HFFc6 (cell line): ENCODE measurements at regions not wholly inside any gene's neighbourhood (a gene's known extent, or its start where the extent isn't known, plus 50 kb on each side); places are given as distances from the start of the nearest gene placed in this dataset.
"Not testable (repeated sequence)": the region's sequence is repeated elsewhere in the genome, so short reads cannot be mapped to it uniquely, and the experiment has no call there.

ENCODE experiments used
- DNase-seq: peaks from one replicate; pipeline ENCODE4 v3.0.0-alpha.2; 2018
- H3K27ac Mint-ChIP-seq: 2 replicates; pipeline ENCODE4 v1.8.0; 2020; ENCODE audit warnings: mild to moderate bottlenecking, mixed read lengths
- H3K27me3 Mint-ChIP-seq: 2 replicates; pipeline ENCODE4 v1.8.0; 2021; ENCODE audit warnings: mild to moderate bottlenecking, moderate library complexity, mixed read lengths; ENCODE audit not compliant: insufficient read depth
- H3K36me3 Mint-ChIP-seq: 2 replicates; pipeline ENCODE4 v1.8.0; 2021; ENCODE audit warnings: low read depth, mixed read lengths
- H3K4me1 Mint-ChIP-seq: 2 replicates; pipeline ENCODE4 v1.8.0; 2020; ENCODE audit warnings: low read depth, mixed read lengths
- H3K4me3 Mint-ChIP-seq: 2 replicates; pipeline ENCODE4 v1.8.0; 2020; ENCODE audit warnings: mild to moderate bottlenecking, moderate library complexity, mixed read lengths
- H3K9me3 Mint-ChIP-seq: 2 replicates; pipeline ENCODE4 v1.8.0; 2020; ENCODE audit warnings: mild to moderate bottlenecking, mixed read lengths
- CTCF ChIP-seq: fragments of 200-600 bp; sonication (generic); IDR thresholded peaks from 2 replicates; pipeline ENCODE4 v1.5.0; 2021; ENCODE audit warnings: antibody characterized with exemption, mild to moderate bottlenecking

GRCh38 chr18:76602191-76602590 lies 107.1 kb upstream of the ZNF516 start:
- no peak for TF ChIP-seq CTCF
- H3K4me1 Mint-ChIP-seq: no peaks in the 10 kb centered on the region; the same call in 1 of the 2 replicates
- no peaks in the 10 kb centered on the region for H3K36me3 Mint-ChIP-seq
- H3K4me3 Mint-ChIP-seq: no peak overlapping the region
- no peak overlapping the region for H3K27ac Mint-ChIP-seq
- H3K27me3 Mint-ChIP-seq: peaks cover 6% of the 10 kb centered on the region; the same call in 1 of the 2 replicates
- no peaks in the 10 kb centered on the region for H3K9me3 Mint-ChIP-seq
- no peak for DNase-seq

GRCh38 chr18:76600076-76600475 lies 105.0 kb upstream of the ZNF516 start:
- H3K27ac Mint-ChIP-seq, H3K36me3 Mint-ChIP-seq, H3K4me3 Mint-ChIP-seq, H3K27me3 Mint-ChIP-seq, H3K4me1 Mint-ChIP-seq, H3K9me3 Mint-ChIP-seq, DNase-seq: not testable (repeated sequence)

GRCh38 chr18:76594966-76595365 lies 99.9 kb upstream of the ZNF516 start:
- H3K4me3 Mint-ChIP-seq: no peak overlapping the region
- TF ChIP-seq CTCF: no peak
- DNase-seq: no peak
- H3K27me3 Mint-ChIP-seq: peaks cover 26% of the 10 kb centered on the region
- no peaks in the 10 kb centered on the region for H3K4me1 Mint-ChIP-seq
- no peaks in the 10 kb centered on the region for H3K36me3 Mint-ChIP-seq
- no peak overlapping the region for H3K27ac Mint-ChIP-seq
- no peaks in the 10 kb centered on the region for H3K9me3 Mint-ChIP-seq

- H3K9me3 Mint-ChIP-seq: no peaks in the 10 kb centered on the region
- peaks cover 27% of the 10 kb centered on the region for H3K27me3 Mint-ChIP-seq
- TF ChIP-seq CTCF: no peak
- H3K4me3 Mint-ChIP-seq: no peak overlapping the region
- H3K4me1 Mint-ChIP-seq: peaks cover 6% of the 10 kb centered on the region; the same call in 1 of the 2 replicates
- no peak for DNase-seq
- H3K36me3 Mint-ChIP-seq: no peaks in the 10 kb centered on the region
- no peak overlapping the region for H3K27ac Mint-ChIP-seq
These were observed 98.8 kb upstream of the ZNF516 start for GRCh38 chr18:76593843-76594242.

- Mint-ChIP-seq H3K4me3 (no peak overlapping the region), H3K9me3 (no peaks in the 10 kb centered on the region), H3K4me1 (peaks cover 11% of the 10 kb centered on the region; the same call in 1 of the 2 replicates), H3K27ac (no peak overlapping the region), H3K27me3 (peaks cover 27% of the 10 kb centered on the region), H3K36me3 (no peaks in the 10 kb centered on the region)
- TF ChIP-seq CTCF: no peak
- no peak for DNase-seq
These were observed 97.9 kb upstream of the ZNF516 start for GRCh38 chr18:76592981-76593381.

GRCh38 chr18:76592096-76592495 lies 97.1 kb upstream of the ZNF516 start:
- H3K27ac Mint-ChIP-seq: no peak overlapping the region
- TF ChIP-seq CTCF: no peak
- H3K4me3 Mint-ChIP-seq: no peak overlapping the region
- no peak for DNase-seq
- H3K36me3 Mint-ChIP-seq: no peaks in the 10 kb centered on the region
- peaks cover 27% of the 10 kb centered on the region for H3K27me3 Mint-ChIP-seq
- no peaks in the 10 kb centered on the region for H3K9me3 Mint-ChIP-seq
- peaks cover 11% of the 10 kb centered on the region; the same call in 1 of the 2 replicates for H3K4me1 Mint-ChIP-seq
